LNCaP clone FGC (cell line): ENCODE measurements at regions not wholly inside any gene's neighbourhood (a gene's known extent, or its start where the extent isn't known, plus 50 kb on each side); places are given as distances from the start of the nearest gene placed in this dataset.

ENCODE experiments used
- DNase-seq: peaks from one replicate; pipeline ENCODE4 v3.0.0-alpha.2; 2011; ENCODE audit warnings: low read depth
- H3K4me3 ChIP-seq: 2 replicates; pipeline ENCODE4 v1.5.1; 2011; ENCODE audit warnings: mild to moderate bottlenecking, low read depth, low read length, control low read depth
- TF ChIP-seq, protein P1 (sequence below): IDR thresholded peaks from 2 replicates; pipeline ENCODE4 v1.5.1; 2012; ENCODE audit warnings: mild to moderate bottlenecking; ENCODE audit not compliant: control insufficient read depth, insufficient read depth; ENCODE audit errors: extremely low read depth

DNA sequence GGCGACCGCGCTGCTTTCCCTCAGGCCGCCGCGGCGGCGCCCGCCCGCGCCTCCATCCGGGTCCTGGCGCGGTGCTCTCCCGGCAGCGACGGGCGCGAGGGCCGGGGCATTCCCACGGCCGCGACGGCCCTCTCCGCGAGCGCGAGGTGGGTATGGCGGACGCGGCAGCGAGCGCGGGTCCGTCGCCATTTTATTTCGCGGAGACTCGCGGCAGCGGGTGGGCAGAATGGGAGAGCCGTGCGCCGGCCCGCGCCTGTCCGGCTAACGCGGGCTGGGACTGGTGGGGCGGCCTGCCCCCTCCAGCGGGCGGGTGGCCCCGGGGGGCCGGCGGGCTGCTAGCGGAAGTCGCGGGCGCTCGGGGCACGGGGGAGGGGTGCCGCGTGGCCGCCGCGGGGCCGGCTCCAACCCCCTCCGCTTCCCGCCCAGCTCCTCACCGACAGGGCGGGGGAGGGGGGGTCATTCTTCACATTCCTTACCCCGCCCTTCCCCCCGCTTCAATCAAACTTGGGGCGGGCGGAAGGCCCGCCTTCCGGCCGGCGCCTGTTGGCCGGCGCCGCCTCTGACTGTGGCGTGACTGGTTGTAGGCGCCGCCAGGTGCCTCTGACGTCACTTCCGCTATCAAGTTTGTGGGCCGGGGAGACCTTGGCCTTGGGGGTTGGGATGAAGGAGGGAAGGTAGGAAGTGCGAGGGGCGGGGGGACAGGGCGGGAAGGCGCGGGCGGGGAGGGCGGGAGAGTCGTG, 82.1 kb downstream of the PTPDC1 start:
- DNase-seq = peak; percentile 97
- peak overlapping the region; percentile 77 for H3K4me3 ChIP-seq
- TF ChIP-seq, protein P1, sequence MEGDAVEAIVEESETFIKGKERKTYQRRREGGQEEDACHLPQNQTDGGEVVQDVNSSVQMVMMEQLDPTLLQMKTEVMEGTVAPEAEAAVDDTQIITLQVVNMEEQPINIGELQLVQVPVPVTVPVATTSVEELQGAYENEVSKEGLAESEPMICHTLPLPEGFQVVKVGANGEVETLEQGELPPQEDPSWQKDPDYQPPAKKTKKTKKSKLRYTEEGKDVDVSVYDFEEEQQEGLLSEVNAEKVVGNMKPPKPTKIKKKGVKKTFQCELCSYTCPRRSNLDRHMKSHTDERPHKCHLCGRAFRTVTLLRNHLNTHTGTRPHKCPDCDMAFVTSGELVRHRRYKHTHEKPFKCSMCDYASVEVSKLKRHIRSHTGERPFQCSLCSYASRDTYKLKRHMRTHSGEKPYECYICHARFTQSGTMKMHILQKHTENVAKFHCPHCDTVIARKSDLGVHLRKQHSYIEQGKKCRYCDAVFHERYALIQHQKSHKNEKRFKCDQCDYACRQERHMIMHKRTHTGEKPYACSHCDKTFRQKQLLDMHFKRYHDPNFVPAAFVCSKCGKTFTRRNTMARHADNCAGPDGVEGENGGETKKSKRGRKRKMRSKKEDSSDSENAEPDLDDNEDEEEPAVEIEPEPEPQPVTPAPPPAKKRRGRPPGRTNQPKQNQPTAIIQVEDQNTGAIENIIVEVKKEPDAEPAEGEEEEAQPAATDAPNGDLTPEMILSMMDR = 0 out of 2 replicates have a peak, but pooled peaks have one; percentile 5

DNA sequence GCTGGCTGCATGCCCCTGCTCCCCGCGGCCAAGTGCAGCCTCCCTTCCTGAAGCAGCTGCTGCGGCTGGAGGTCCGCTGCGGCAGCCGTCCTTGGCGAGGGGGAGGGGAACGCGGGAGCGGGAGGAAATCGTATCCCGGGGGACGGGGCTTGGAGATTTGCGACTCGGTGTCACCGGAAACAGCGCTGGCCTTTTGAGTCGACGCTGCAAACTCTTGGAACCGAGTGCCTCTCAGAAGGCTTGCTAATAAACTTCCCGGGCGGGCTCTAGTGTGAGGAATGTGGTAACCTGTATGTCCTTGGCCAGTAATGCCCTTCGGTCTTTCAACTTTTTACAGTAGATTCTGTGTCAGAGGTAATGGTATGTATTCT, 82.7 kb downstream of the PTPDC1 start:
- TF ChIP-seq, protein P1 = no peak
- peak overlapping the region; percentile 77 for H3K4me3 ChIP-seq
- DNase-seq = peak; percentile 67

DNA sequence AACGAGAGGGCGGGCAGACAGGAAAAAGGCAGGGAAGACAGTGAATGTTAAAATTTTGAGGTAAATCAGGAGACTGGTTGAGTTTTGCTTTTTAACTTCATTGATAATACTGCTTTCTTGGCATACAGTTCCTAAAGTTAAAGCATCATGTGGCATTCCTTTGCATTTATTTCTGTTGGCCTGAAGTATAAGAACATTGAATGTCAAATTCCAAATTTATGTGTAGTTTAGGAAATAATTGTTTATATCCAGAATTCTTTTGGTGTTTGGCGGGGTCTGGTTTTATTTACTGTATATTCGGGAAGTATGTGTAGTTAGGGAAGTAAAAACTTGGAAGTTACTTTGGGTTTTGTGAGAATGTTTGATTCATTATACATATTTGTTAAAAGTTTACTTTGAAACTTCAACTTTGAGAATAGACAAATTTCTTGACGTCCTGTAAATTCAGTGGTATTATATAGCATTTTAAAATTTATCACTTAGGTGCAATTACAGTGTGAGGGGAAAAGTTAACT, 83.2 kb downstream of the PTPDC1 start:
- H3K4me3 ChIP-seq = peak overlapping the region; percentile 77
- TF ChIP-seq, protein P1 = no peak
- no peak for DNase-seq

DNA sequence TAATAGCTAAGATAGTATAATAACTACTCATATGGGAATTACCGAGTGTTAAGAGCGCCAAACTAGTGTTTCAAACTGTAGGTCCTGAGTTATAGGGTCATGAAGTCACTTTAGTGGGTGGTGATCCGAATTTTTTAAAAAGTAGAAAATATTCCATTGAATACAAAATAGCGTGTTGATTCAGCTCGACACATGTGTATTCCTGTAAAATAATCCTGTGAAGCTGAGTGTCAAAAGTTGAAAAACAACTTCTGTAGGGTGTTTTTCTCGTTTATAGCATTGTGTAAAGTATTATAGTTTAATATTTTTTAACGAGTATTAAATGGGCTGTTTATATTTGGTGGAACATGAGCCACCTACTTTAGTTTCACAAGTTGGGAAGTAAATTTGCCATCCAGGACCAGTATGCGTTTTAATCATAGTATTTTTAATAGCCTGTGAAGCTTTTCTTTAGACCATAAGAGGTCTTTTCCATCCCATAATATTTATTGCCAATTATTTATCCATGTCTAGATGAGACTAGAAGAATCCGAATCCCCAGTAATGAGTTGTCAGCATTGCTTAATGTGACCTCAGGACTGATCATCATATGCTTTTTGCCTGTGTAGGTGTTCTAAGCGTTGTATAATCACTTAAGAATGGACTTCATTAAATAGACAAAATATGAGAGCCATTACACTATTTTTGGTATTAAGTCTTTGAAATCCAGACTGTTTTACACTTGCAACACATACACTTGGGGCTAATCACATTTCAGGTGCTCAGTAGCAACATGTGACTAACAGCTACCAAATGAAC, 84.1 kb downstream of the PTPDC1 start:
- H3K4me3 ChIP-seq = peak overlapping the region; percentile 77
- TF ChIP-seq, protein P1 = no peak
- no peak for DNase-seq

DNA sequence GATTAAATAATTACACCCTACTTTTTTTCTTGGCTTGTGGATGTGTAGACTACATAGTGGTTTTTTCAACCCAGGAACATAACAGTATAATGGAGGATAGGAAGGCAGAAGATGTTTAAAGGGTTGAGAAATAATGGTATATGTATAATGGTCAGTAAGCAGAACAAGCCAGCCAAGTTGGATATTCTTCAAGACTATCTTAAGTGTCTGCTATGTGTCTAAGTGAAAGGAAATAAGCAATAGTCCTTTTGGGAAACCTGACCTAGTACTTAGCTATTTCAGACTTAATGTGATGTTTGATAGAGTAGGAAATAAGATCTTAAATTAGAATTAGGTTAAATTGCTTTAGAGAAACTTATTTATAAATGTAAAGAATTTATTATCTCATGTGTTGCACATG, 85.7 kb downstream of the PTPDC1 start:
- no peak overlapping the region for H3K4me3 ChIP-seq
- TF ChIP-seq, protein P1 = no peak
- no peak for DNase-seq

DNA sequence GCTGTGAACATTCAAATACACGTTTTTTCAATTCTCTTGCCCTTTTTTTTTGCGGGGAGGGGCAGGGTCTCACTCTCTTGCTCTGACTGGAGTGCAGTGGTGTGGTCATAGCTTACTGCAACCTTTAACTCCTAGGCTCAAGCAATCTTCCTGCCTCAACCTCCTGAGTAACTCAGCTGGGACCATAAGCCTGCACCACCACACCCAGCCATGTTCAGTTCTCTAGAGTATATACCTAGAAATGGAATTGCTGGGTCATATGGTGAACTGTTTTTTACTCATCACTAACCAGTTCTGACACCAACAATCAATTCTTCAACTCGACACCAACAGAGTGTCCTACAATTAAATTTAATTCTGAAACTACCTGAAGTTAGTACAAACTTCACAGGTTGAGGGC, 85.5 kb upstream of the ZNF169 start:
- DNase-seq = no peak
- TF ChIP-seq, protein P1 = no peak
- H3K4me3 ChIP-seq = no peak overlapping the region

DNA sequence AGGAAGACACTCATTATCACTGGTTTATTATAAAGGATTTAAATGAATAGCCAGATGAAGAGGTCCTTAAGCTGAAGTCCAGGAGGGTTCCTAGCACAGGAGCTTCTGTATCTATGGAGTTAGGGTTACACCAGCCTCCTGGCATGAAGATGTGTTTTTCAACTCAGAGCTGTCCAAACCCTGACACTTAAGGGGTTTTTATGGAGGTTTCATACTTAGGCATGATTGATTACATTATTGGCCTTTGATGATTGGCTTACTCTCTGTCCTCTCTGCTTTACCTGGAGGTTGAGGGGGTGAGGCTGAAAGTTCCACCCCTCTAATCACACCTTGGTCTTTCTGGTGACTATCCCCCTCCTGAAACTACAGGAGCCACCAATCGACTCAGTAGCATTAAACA, 84.9 kb upstream of the ZNF169 start:
- no peak overlapping the region for H3K4me3 ChIP-seq
- DNase-seq = no peak
- TF ChIP-seq, protein P1 = no peak
